HepG2 (cell line): ENCODE measurements at regions not wholly inside any gene's neighbourhood (a gene's known extent, or its start where the extent isn't known, plus 50 kb on each side); places are given as distances from the start of the nearest gene placed in this dataset.

Source experiments
- ZNF138 ChIP-seq: sonication (generic); formaldehyde crosslinking; IDR thresholded peaks from 2 replicates; pipeline ENCODE4 v1.5.0; 2020; ENCODE audit warnings: mild to moderate bottlenecking, low read depth, missing genetic modification reagents
- ZNF670 ChIP-seq: sonication (generic); formaldehyde crosslinking; IDR thresholded peaks from 2 replicates; pipeline ENCODE4 v1.8.0; 2022; ENCODE audit warnings: mild to moderate bottlenecking, missing genetic modification reagents, borderline replicate concordance
- ZNF772 ChIP-seq: sonication (generic); formaldehyde crosslinking; IDR thresholded peaks from 2 replicates; pipeline ENCODE4 v1.5.0; 2020; ENCODE audit warnings: mild to moderate bottlenecking, missing genetic modification reagents

DNA sequence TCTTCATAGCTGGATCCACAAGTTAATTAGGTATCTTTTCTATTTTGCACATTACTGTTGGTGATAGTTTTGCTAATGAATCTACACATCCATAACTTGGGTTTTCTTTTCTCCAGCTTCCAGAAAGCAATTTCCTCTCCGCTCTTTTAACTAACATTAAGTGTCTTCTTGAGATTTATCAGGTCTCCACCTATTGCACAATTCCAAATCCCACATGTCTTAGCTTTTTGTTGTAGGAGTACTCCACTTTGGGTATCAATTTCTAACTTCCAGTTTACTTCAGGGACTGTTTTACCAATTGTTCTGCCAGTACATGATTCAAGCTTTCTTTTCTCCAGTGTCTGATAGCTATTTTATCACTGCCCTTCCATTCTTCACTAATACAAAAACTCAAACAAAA is 129.6 kb downstream of the OLFM4 start:
- TF ChIP-seq ZNF772 (no peak), ZNF138 (CRISPR knock-in tag) (no peak), ZNF670 (no peak)
